ENCODE measurements at regions not wholly inside any gene's neighbourhood (a gene's known extent, or its start where the extent isn't known, plus 50 kb on each side); places are given as distances from the start of the nearest gene placed in this dataset.
A peak's percentile ranks its signal among the peaks of the same experiment; 100 is the strongest.
"Not testable (repeated sequence)": the region's sequence is repeated elsewhere in the genome, so short reads cannot be mapped to it uniquely, and the experiment has no call there.

- no peak for DNase-seq
Measured at GRCh38 chr3:197366301-197367044, 68.1 kb upstream of the DLG1 start.

- no peak for DNase-seq
Measured at GRCh38 chr3:197365586-197365985, 67.2 kb upstream of the DLG1 start.

- DNase-seq = no peak
Measured at GRCh38 chr3:197364410-197365071, 66.1 kb upstream of the DLG1 start.

- no peak for DNase-seq
Measured at GRCh38 chr3:197363553-197364409, 65.4 kb upstream of the DLG1 start.

- DNase-seq = peak; percentile 5
Measured at GRCh38 chr3:197362081-197362480, 63.7 kb upstream of the DLG1 start.

- DNase-seq = not testable (repeated sequence)
Measured at GRCh38 chr3:197360095-197360494, 61.7 kb upstream of the DLG1 start.

- not testable (repeated sequence) for DNase-seq
Measured at GRCh38 chr3:197359476-197359875, 61.1 kb upstream of the DLG1 start.

GRCh38 chr3:197356741-197357140 lies 58.3 kb upstream of the DLG1 start:
- DNase-seq = no peak

GRCh38 chr3:197356275-197356674 lies 57.9 kb upstream of the DLG1 start:
- DNase-seq = no peak

GRCh38 chr3:197355713-197356112 lies 57.3 kb upstream of the DLG1 start:
- no peak for DNase-seq

GRCh38 chr3:197354568-197355001 lies 56.2 kb upstream of the DLG1 start:
- DNase-seq = peak; percentile 93

GRCh38 chr3:197353867-197354567 lies 55.6 kb upstream of the DLG1 start:
- peak; percentile 61 for DNase-seq

- DNase-seq = no peak
Measured at GRCh38 chr3:197353001-197353866, 54.8 kb upstream of the DLG1 start.

GRCh38 chr3:197352382-197352781 lies 54.0 kb upstream of the DLG1 start:
- DNase-seq = peak; percentile 56

- DNase-seq = no peak
Measured at GRCh38 chr3:197350446-197350845, 52.0 kb upstream of the DLG1 start.

- no peak for DNase-seq
Measured at GRCh38 chr3:197349368-197349767, 51.0 kb upstream of the DLG1 start.

Measured in eye (tissue), 1 donor.